HL-60 (cell line): ENCODE measurements at regions not wholly inside any gene's neighbourhood (a gene's known extent, or its start where the extent isn't known, plus 50 kb on each side); places are given as distances from the start of the nearest gene placed in this dataset.

Experiments used
- CTCF ChIP-seq: IDR thresholded peaks from one replicate; pipeline ENCODE4 v1.5.1; 2011; ENCODE audit warnings: low read length, control low read depth, inconsistent platforms; ENCODE audit not compliant: insufficient read depth
- GABPA ChIP-seq: IDR thresholded peaks from 2 replicates; pipeline ENCODE4 v1.6.1; 2012; ENCODE audit warnings: low read depth
- POLR2AphosphoS5 ChIP-seq: IDR thresholded peaks from 2 replicates; pipeline ENCODE4 v1.6.1; 2012; ENCODE audit warnings: low read depth
- SPI1 ChIP-seq: IDR thresholded peaks from 2 replicates; pipeline ENCODE4 v1.6.1; 2012; ENCODE audit warnings: low read depth, mild to moderate bottlenecking, borderline replicate concordance

- TF ChIP-seq CTCF: no peak
- no peak for TF ChIP-seq POLR2AphosphoS5
- TF ChIP-seq GABPA: no peak
- no peak for TF ChIP-seq SPI1
These were observed 497.6 kb downstream of the SUCLG1 start for GRCh38 chr2:83961512-83961911.
